Posterior cingulate gyrus (tissue), 11 donors: ENCODE measurements at regions not wholly inside any gene's neighbourhood (a gene's known extent, or its start where the extent isn't known, plus 50 kb on each side); places are given as distances from the start of the nearest gene placed in this dataset.
A peak's percentile ranks its signal among the peaks of the same experiment; 100 is the strongest.

Experiments
- DNase-seq, 10 donors: peaks; one replicate each; pipeline versions ENCODE4 v3.0.0 to v3.0.0-alpha.2; 2020 to 2021; ENCODE audit warnings: mixed read lengths in 3 of 10
- intact Hi-C: fragments of 100-400 bp; cut with DNase I; formaldehyde crosslinking; loops from one replicate; pipeline ENCODE4 v1.15.1; 2023

- peak; percentile 56 to 96 (median 73) for DNase-seq
- intact Hi-C loops: no loop called here
Observed at GRCh38 chr10:58967551-58968388, 208.7 kb upstream of the PHYHIPL start.

GRCh38 chr10:58968389-58968755 is 208.1 kb upstream of the PHYHIPL start:
- DNase-seq: no peak
- intact Hi-C loops: no loop called here

- intact Hi-C loops: no loop called here
- no peak for DNase-seq
Observed at GRCh38 chr10:58969576-58969975, 206.9 kb upstream of the PHYHIPL start.

- intact Hi-C loops: no loop called here
Observed at GRCh38 chr10:58970160-58970915, 206.1 kb upstream of the PHYHIPL start.

GRCh38 chr10:58971211-58971610 is 205.2 kb upstream of the PHYHIPL start:
- intact Hi-C loops: no loop called here
- no peak for DNase-seq

More at GRCh38 chr10:58970160-58970915, 206.1 kb upstream of the PHYHIPL start:
- no peak for DNase-seq

- intact Hi-C loops: no loop called here
- no peak for DNase-seq
Observed at GRCh38 chr10:58971796-58972491, 204.5 kb upstream of the PHYHIPL start.

GRCh38 chr10:58972576-58973234 is 203.7 kb upstream of the PHYHIPL start:
- intact Hi-C loops: no loop called here
- DNase-seq: no peak

- intact Hi-C loops: no loop called here
- no peak for DNase-seq
Observed at GRCh38 chr10:58973235-58973595, 203.2 kb upstream of the PHYHIPL start.

- no peak for DNase-seq
- intact Hi-C loops: no loop called here
Observed at GRCh38 chr10:58976254-58976653, 200.2 kb upstream of the PHYHIPL start.

GRCh38 chr10:58979711-58980110 is 196.7 kb upstream of the PHYHIPL start:
- intact Hi-C loops: no loop called here
- DNase-seq: no peak

- DNase-seq: no peak
- intact Hi-C loops: no loop called here
Observed at GRCh38 chr10:58980826-58981415, 195.5 kb upstream of the PHYHIPL start.

GRCh38 chr10:58981846-58982245 is 194.6 kb upstream of the PHYHIPL start:
- no peak for DNase-seq
- intact Hi-C loops: no loop called here

GRCh38 chr10:58982470-58983239 is 193.8 kb upstream of the PHYHIPL start:
- no peak for DNase-seq
- intact Hi-C loops: no loop called here

- DNase-seq: no peak
- intact Hi-C loops: no loop called here
Observed at GRCh38 chr10:58985216-58985615, 191.2 kb upstream of the PHYHIPL start.

- no peak for DNase-seq
- intact Hi-C loops: no loop called here
Observed at GRCh38 chr10:58989486-58990039, 186.9 kb upstream of the PHYHIPL start.

GRCh38 chr10:58990693-58991092 is 185.8 kb upstream of the PHYHIPL start:
- intact Hi-C loops: no loop called here

GRCh38 chr10:58991856-58992255 is 184.6 kb upstream of the PHYHIPL start:
- no peak for DNase-seq
- intact Hi-C loops: loop anchor here (1.0 kb wide), 1 partner anchor 28 kb away; no protein-coding TSS in a partner anchor

More at GRCh38 chr10:58990693-58991092, 185.8 kb upstream of the PHYHIPL start:
- DNase-seq: no peak

GRCh38 chr10:58992830-58993460 is 183.5 kb upstream of the PHYHIPL start:
- intact Hi-C loops: loop anchor here (1.0 kb wide), 1 partner anchor 29 kb away; no protein-coding TSS in a partner anchor
- no peak for DNase-seq
